ENCODE measurements at regions not wholly inside any gene's neighbourhood (a gene's known extent, or its start where the extent isn't known, plus 50 kb on each side); places are given as distances from the start of the nearest gene placed in this dataset.

- TF ChIP-seq CTCF (IDR thresholded peaks at IDR 0.05; ENCODE audit: insufficient read depth, low read depth, low read length) = no peak
- no peak for TF ChIP-seq EZH2 (IDR thresholded peaks at IDR 0.05; ENCODE audit: insufficient read depth, low read length)
Observed at GRCh38 chr14:106010783-106011182, 484.4 kb downstream of the TMEM121 start.
